ENCODE measurements at regions not wholly inside any gene's neighbourhood (a gene's known extent, or its start where the extent isn't known, plus 50 kb on each side); places are given as distances from the start of the nearest gene placed in this dataset.

- TF ChIP-seq, protein P1, sequence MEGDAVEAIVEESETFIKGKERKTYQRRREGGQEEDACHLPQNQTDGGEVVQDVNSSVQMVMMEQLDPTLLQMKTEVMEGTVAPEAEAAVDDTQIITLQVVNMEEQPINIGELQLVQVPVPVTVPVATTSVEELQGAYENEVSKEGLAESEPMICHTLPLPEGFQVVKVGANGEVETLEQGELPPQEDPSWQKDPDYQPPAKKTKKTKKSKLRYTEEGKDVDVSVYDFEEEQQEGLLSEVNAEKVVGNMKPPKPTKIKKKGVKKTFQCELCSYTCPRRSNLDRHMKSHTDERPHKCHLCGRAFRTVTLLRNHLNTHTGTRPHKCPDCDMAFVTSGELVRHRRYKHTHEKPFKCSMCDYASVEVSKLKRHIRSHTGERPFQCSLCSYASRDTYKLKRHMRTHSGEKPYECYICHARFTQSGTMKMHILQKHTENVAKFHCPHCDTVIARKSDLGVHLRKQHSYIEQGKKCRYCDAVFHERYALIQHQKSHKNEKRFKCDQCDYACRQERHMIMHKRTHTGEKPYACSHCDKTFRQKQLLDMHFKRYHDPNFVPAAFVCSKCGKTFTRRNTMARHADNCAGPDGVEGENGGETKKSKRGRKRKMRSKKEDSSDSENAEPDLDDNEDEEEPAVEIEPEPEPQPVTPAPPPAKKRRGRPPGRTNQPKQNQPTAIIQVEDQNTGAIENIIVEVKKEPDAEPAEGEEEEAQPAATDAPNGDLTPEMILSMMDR (conservative IDR thresholded peaks at IDR 0.05; ENCODE audit: low read length), result no peak
- no peak for TF ChIP-seq EZH2phosphoT487 (IDR thresholded peaks at IDR 0.05; ENCODE audit: borderline replicate concordance, low read depth, low read length)
Measured at GRCh38 chr21:14616380-14617039, 70.4 kb upstream of the SAMSN1 start.
